ENCODE measurements at regions not wholly inside any gene's neighbourhood (a gene's known extent, or its start where the extent isn't known, plus 50 kb on each side); places are given as distances from the start of the nearest gene placed in this dataset.

DNA sequence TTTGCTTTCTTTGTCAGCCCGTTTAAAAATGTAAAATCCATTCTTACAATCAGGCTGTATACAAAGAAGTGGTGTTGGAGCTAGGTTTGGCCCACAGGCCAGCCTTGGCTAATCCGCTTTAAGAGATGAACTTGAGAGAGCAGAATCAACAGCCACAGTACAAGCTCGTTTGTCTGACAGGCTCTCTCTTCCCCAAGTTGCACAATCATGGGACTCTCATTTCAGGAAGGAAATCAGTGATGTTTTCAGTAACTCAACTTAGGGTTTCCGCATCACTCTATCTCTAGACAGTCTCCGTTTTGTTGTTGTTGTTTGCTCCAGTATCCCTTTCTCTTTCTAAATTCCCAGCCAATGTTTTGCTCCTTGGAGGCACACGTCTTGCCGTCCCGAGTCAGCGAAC lies 582.0 kb upstream of the MKI67 start:
- TF ChIP-seq, protein P1, sequence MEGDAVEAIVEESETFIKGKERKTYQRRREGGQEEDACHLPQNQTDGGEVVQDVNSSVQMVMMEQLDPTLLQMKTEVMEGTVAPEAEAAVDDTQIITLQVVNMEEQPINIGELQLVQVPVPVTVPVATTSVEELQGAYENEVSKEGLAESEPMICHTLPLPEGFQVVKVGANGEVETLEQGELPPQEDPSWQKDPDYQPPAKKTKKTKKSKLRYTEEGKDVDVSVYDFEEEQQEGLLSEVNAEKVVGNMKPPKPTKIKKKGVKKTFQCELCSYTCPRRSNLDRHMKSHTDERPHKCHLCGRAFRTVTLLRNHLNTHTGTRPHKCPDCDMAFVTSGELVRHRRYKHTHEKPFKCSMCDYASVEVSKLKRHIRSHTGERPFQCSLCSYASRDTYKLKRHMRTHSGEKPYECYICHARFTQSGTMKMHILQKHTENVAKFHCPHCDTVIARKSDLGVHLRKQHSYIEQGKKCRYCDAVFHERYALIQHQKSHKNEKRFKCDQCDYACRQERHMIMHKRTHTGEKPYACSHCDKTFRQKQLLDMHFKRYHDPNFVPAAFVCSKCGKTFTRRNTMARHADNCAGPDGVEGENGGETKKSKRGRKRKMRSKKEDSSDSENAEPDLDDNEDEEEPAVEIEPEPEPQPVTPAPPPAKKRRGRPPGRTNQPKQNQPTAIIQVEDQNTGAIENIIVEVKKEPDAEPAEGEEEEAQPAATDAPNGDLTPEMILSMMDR (IDR thresholded peaks at IDR 0.05; ENCODE audit: insufficient read depth, low read length, severe bottlenecking) = no peak
- no peak for FAIRE-seq
- no peak overlapping the region for H3K4me3 ChIP-seq (ENCODE audit: low read depth, low read length)
- no peaks in the 10 kb centered on the region for H3K36me3 ChIP-seq (ENCODE audit: control insufficient read depth, insufficient read depth, low read length)
- no peaks in the 10 kb centered on the region for H3K27me3 ChIP-seq (ENCODE audit: control insufficient read depth, insufficient read depth, low read length)
- DNase-seq (ENCODE audit: low read depth) = no peak

DNA sequence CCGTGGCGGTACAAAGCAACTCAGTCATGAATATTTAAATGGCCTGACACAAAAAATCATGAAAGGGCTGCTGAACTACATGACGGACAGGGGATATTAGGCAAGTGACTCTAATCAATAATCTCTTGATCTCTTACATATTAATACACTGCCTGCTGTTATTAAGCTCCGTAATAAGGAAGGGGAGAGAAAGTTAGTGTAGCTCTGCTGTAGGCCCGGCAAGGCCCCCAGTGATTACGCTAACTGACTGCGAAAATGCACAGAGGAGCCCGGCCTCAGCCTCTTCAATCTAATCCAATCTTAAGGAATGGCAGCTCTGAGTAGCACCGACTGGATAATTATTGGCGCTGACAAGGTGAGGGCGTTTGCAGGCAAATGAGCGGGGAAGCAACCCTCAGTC lies 583.5 kb upstream of the MKI67 start:
- no peak for FAIRE-seq
- DNase-seq (ENCODE audit: low read depth) = no peak
- no peaks in the 10 kb centered on the region for H3K36me3 ChIP-seq (ENCODE audit: control insufficient read depth, insufficient read depth, low read length)
- TF ChIP-seq, protein P1 (IDR thresholded peaks at IDR 0.05; ENCODE audit: insufficient read depth, low read length, severe bottlenecking) = no peak
- no peaks in the 10 kb centered on the region for H3K27me3 ChIP-seq (ENCODE audit: control insufficient read depth, insufficient read depth, low read length)
- H3K4me3 ChIP-seq (ENCODE audit: low read depth, low read length) = no peak overlapping the region

DNA sequence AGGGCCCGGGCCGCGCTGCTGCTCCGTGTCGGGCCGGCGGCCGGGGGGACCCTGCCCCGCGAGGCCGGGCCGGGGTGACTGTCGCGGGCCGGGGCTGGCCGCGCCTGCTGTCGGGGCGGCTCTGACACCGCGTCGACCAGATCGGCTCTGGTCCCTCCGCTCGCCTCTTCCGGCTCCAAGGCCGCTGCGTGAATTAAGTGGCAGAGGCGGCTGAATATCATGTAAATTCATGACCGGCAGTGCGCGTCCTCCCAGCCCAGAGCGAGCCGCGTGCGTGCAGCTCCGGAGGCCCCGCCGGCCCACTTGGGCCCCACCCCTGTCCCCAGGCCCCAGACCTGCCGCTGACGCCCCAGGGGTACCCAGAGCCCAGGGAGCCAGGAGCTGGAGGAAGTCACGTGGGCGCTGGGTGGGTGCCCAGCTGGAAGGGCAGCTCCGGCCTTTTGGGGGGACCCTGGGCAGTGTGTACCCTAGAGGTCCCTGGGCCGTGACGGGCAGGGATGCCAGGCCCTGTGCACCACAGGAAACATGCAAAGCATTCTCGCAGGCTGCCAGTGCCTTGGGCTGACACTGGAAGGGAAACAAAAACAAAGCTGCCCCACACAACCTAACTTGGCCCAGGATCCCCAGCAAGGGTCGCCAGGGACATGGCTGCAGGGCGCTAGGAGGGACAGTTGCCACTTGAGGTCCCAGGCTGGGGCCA lies 584.0 kb upstream of the MKI67 start:
- TF ChIP-seq, protein P1 (IDR thresholded peaks at IDR 0.05; ENCODE audit: insufficient read depth, low read length, severe bottlenecking) = no peak
- no peaks in the 10 kb centered on the region for H3K36me3 ChIP-seq (ENCODE audit: control insufficient read depth, insufficient read depth, low read length)
- H3K4me3 ChIP-seq (ENCODE audit: low read depth, low read length) = no peak overlapping the region
- H3K27me3 ChIP-seq (ENCODE audit: control insufficient read depth, insufficient read depth, low read length) = no peaks in the 10 kb centered on the region
- no peak for FAIRE-seq
- no peak for DNase-seq (ENCODE audit: low read depth)

DNA sequence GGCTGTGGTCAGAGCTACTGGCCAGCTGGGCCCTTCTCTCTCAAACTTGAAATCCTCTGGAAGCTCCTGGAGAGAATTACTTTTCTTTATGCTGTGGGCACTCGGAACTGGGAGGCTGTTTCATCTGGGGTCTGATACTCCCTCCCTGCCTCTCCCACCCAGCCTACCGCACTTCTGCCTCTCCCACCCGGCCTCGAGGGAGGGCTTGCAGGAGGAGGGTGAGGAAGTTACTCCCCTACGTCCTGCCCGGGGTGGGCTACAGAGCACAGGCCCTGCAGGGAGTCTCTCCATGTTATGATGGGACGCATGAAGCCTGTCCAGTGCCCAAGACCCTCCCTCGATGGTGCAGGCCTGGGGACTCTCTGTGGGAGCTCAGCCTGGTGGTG lies 584.6 kb upstream of the MKI67 start:
- H3K27me3 ChIP-seq (ENCODE audit: control insufficient read depth, insufficient read depth, low read length) = no peaks in the 10 kb centered on the region
- FAIRE-seq = no peak
- H3K4me3 ChIP-seq (ENCODE audit: low read depth, low read length) = no peak overlapping the region
- no peaks in the 10 kb centered on the region for H3K36me3 ChIP-seq (ENCODE audit: control insufficient read depth, insufficient read depth, low read length)
- no peak for DNase-seq (ENCODE audit: low read depth)
- TF ChIP-seq, protein P1 (IDR thresholded peaks at IDR 0.05; ENCODE audit: insufficient read depth, low read length, severe bottlenecking) = no peak

DNA sequence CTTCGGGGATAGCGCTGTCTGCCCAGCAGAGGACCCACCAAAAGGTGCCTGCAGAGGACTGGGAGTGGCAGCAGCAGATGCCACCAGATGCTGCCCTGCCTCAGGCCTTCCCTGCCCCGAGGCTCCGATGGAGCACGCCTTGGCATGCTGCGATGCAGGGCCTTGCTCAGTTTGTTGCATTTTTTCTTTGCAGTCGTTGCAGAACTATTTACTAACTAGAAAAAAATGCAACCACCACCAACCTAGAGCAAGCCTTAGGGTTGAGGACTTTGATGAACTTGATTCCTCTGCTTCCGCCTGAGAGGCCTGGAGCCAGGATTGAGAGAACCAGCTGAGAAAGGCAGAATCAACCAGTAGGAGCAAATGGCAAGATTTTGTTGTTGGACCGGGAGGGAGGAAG lies 585.6 kb upstream of the MKI67 start:
- TF ChIP-seq, protein P1 (IDR thresholded peaks at IDR 0.05; ENCODE audit: insufficient read depth, low read length, severe bottlenecking) = no peak
- H3K4me3 ChIP-seq (ENCODE audit: low read depth, low read length) = no peak overlapping the region
- DNase-seq (ENCODE audit: low read depth) = no peak
- H3K36me3 ChIP-seq (ENCODE audit: control insufficient read depth, insufficient read depth, low read length) = no peaks in the 10 kb centered on the region
- H3K27me3 ChIP-seq (ENCODE audit: control insufficient read depth, insufficient read depth, low read length) = no peaks in the 10 kb centered on the region
- FAIRE-seq = no peak

Data from bronchial epithelial cell (primary cell).